ENCODE measurements at regions not wholly inside any gene's neighbourhood (a gene's known extent, or its start where the extent isn't known, plus 50 kb on each side); places are given as distances from the start of the nearest gene placed in this dataset.

GRCh38 chr6:50337532-50338122 lies 287.9 kb upstream of the DEFB112 start:
- Histone ChIP-seq H3K9me3 (ENCODE audit: control insufficient read depth, insufficient read depth, low read depth, low read length) (no peaks in the 10 kb centered on the region), H3K4me3 (ENCODE audit: low read depth, low read length) (no peak overlapping the region), H3K36me3 (ENCODE audit: control insufficient read depth in 2 of 2, insufficient read depth in 1 of 2, low read length in 2 of 2) (no peaks in the 10 kb centered on the region), H3K4me1 (ENCODE audit: control insufficient read depth, insufficient read depth, low read length) (no peaks in the 10 kb centered on the region), H3K27ac (ENCODE audit: extremely low read depth, low read depth, low read length) (no peak overlapping the region)
- CTCF ChIA-PET: interaction anchor here (0.6 to 0.7 kb wide), 2 partner anchors 223 to 713 kb away, joined by 3 read pairs; no protein-coding TSS in a partner anchor
- no peak for TF ChIP-seq ZNF791 (tag by site-specific recombination; IDR thresholded peaks at IDR 0.05)
- no peak for TF ChIP-seq ZNF202 (tag by site-specific recombination; IDR thresholded peaks at IDR 0.05; ENCODE audit: borderline replicate concordance)
- no peak for TF ChIP-seq ZNF529 (tag by site-specific recombination; IDR thresholded peaks at IDR 0.05; ENCODE audit: insufficient replicate concordance)
- TF ChIP-seq ZNF292 (tag by site-specific recombination; IDR thresholded peaks at IDR 0.05; ENCODE audit: borderline replicate concordance, low read depth): no peak
- no peak for TF ChIP-seq ZNF248 (tag by site-specific recombination; IDR thresholded peaks at IDR 0.05)
- TF ChIP-seq ZNF501 (tag by site-specific recombination; IDR thresholded peaks at IDR 0.05): no peak
- TF ChIP-seq ZNF335 (tag by site-specific recombination; conservative IDR thresholded peaks at IDR 0.05): no peak
- TF ChIP-seq TSHZ1 (tag by site-specific recombination; IDR thresholded peaks at IDR 0.05; ENCODE audit: borderline replicate concordance): no peak
- TF ChIP-seq MEIS1 (CRISPR knock-in tag; IDR thresholded peaks at IDR 0.05; ENCODE audit: borderline replicate concordance): no peak
- no peak for TF ChIP-seq ZNF174 (tag by site-specific recombination; IDR thresholded peaks at IDR 0.05)
- no peak for TF ChIP-seq ZNF157 (tag by site-specific recombination; IDR thresholded peaks at IDR 0.05)
- TF ChIP-seq GLI4 (tag by site-specific recombination; IDR thresholded peaks at IDR 0.05): no peak
- no peak for TF ChIP-seq ZNF623 (tag by site-specific recombination; IDR thresholded peaks at IDR 0.05)
- POLR2A ChIA-PET: no interaction called here

GRCh38 chr6:50353603-50354002 lies 303.9 kb upstream of the DEFB112 start:
- no peak overlapping the region for H3K4me3 ChIP-seq (ENCODE audit: low read depth, low read length)
- H3K36me3 ChIP-seq (ENCODE audit: control insufficient read depth in 2 of 2, insufficient read depth in 1 of 2, low read length in 2 of 2): no peaks in the 10 kb centered on the region
- no peaks in the 10 kb centered on the region for H3K9me3 ChIP-seq (ENCODE audit: control insufficient read depth, insufficient read depth, low read depth, low read length)
- no peak overlapping the region for H3K27ac ChIP-seq (ENCODE audit: extremely low read depth, low read depth, low read length)
- POLR2A ChIA-PET: no interaction called here
- no peaks in the 10 kb centered on the region for H3K4me1 ChIP-seq (ENCODE audit: control insufficient read depth, insufficient read depth, low read length)
- CTCF ChIA-PET: no interaction called here
- TF ChIP-seq ZNF529 (tag by site-specific recombination; IDR thresholded peaks at IDR 0.05; ENCODE audit: insufficient replicate concordance) (no peak), ZNF768 (tag by site-specific recombination; IDR thresholded peaks at IDR 0.05) (no peak), ZNF423 (tag by site-specific recombination; IDR thresholded peaks at IDR 0.05) (no peak), ZNF133 (tag by site-specific recombination; IDR thresholded peaks at IDR 0.05) (no peak), ZNF513 (tag by site-specific recombination; IDR thresholded peaks at IDR 0.05) (no peak), ZNF626 (tag by site-specific recombination; IDR thresholded peaks at IDR 0.05) (no peak), ZNF670 (tag by site-specific recombination; IDR thresholded peaks at IDR 0.05; ENCODE audit: low read depth) (no peak), ZSCAN30 (tag by site-specific recombination; IDR thresholded peaks at IDR 0.05) (no peak), ZNF621 (tag by site-specific recombination; IDR thresholded peaks at IDR 0.05) (no peak), RBAK (tag by site-specific recombination; IDR thresholded peaks at IDR 0.05) (no peak), KLF9 (tag by site-specific recombination; IDR thresholded peaks at IDR 0.05; ENCODE audit: low read depth) (no peak), ZNF677 (tag by site-specific recombination; IDR thresholded peaks at IDR 0.05) (no peak), ZNF280D (tag by site-specific recombination; IDR thresholded peaks at IDR 0.05) (no peak), PRDM4 (tag by site-specific recombination; IDR thresholded peaks at IDR 0.05) (no peak)

All from HEK293 (cell line).